Activated T-cell treated with anti-CD3 and anti-CD28 coated beads, Interleukin-2, amount 50 U/mL, for 48 hours (primary cell): ENCODE measurements at regions not wholly inside any gene's neighbourhood (a gene's known extent, or its start where the extent isn't known, plus 50 kb on each side); places are given as distances from the start of the nearest gene placed in this dataset.
"Not testable (repeated sequence)": the region's sequence is repeated elsewhere in the genome, so short reads cannot be mapped to it uniquely, and the experiment has no call there.

Source experiments
- DNase-seq, 2 experiments: peaks; one replicate each; pipeline ENCODE4 v3.0.0-alpha.2; 2020

DNA sequence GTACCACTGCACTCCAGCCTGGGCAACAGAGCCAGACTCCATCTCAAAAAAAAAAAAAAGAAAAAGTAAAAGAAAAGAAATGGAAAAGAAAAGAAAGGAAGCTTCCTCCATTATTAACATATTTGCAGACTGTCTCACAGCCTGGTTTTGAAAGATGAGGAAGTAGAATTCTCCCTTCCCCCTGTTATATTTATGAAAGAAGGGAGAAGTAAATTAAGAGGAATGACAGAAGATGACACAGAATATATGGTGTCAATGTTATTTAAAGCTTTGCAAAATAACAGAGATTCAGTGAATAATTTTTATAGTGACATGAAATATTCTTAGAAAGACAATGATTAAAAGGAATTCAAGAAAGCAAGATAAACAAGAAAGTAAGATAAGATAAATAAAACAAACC is 83.7 kb upstream of the PRSS16 start:
- DNase-seq = no peak

DNA sequence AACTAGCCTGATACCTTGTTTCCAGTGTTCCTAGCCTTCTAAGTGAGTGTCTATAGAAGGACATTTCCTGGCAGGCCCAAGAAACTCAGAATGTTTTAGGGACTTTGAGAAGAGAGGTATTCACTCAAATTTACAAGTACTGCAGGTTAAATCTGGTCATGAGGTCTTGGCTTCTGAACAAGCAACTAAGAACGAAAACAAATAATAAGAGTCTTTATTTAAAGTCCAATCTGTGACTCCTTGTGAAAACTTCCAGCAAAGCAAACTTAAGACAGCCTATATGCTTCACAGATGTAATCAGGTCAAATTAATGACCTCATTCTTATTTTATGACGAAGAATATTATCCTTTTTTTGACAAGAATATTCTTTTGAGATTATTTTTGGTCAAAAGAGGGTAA is 79.4 kb upstream of the PRSS16 start:
- DNase-seq = no peak

DNA sequence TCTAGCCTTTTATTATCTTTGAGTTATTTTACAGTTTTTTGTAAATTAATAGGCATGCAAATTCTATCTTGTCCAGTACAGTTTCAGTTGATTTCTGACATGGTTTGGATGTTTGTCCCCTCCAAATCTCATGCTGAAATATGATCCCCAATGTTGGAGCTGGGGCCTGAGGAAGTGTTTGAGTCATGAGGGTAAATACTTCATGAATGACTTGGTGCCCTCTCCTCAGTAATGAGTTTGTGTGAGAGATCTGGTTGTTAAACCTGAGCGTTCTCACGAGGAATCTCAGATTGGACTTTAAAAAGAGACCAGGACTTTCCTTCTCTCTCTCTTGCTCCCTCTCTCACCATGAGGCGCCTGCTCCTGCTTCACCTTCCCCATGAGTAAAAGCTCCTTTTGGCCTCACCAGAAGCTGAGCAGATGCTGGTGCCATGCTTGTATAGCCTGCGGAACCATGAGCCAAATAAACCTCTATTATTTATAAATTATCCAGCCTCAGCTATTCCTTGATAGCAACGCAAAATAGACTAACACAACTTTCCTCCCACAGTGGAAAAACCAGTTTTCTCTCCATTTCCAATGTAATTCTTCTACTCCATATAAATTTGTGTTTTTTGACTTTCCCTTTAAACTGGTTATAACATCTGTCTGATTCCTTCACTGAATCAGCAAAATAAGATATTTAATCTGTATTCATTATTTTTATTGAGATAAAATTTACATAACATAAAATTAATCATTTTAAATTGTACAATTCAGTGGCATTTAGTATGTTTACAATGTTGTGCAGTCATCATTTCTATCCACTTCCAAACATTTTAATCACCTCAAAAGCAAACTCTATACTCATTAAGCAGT is 78.7 kb upstream of the PRSS16 start:
- no peak for DNase-seq

DNA sequence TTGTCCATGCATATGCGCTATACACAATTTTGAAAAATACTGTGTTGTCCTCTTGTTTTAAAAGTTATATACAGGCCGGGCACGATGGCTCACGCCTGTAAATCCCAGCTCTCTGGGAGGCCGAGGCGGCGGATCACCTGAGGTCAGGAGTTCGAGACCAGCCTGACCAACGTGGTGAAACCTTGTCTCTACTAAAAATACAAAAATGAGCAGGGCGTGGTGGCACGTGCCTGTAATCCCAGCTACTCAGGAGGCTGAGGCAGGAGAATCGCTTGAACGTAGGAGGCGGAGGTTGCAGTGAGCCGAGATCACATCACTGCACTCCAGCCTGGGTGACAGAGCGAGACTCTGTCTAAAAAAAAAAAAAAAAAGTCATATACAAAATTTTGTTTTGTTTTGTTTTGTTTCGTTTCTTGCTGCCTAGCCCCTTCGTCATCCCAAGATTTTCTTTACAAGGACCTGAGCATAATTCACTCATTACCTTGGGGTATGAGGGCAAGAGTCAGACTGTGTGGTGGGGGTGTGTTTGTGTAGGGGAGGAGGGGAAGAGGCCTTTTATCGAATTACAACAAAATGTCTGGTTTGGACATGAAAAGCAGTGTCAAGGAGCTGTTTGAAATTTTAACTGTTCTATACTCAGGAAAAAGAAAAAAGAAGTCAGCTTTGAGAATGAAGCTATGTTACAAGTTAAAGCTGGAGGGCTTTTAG is 74.8 kb upstream of the PRSS16 start:
- DNase-seq = not testable (repeated sequence)

DNA sequence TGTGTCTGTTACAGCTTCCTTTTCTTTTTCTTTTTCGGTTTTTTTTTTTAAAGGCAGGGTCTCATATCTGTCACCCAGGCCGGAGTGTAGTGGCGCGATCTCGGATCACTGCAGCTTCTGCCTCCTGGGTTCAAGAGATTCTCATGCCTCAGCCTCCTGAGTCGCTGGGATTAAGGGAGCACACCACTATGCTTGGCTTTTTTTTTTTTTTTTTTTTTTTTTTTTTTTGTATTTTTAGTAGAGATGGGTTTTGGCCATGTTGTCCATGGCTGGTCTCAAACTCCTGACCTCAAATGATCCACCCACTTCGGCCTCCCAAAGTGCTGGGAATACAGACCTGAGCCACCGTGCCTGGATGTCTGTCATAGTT is 74.3 kb upstream of the PRSS16 start:
- DNase-seq = not testable (repeated sequence)

DNA sequence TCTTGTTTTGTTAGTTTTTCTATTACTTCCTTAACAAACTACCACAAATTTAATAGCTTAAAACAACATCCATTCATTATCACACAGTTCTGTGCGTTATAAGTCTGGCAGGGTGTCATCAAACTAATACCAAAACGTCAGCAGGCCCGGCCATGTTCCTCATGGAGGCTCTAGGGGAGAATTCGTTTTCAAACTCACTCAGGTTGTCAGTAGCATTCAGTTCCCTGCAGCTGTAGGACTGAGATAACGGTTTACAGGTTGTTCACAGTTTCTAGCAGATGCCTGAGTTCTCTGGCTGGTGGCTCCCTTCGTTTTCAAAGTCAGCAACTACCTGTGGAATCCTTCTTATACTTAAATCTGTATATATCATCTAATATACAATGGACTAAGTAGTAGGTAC is 72.5 kb upstream of the PRSS16 start:
- DNase-seq = no peak

DNA sequence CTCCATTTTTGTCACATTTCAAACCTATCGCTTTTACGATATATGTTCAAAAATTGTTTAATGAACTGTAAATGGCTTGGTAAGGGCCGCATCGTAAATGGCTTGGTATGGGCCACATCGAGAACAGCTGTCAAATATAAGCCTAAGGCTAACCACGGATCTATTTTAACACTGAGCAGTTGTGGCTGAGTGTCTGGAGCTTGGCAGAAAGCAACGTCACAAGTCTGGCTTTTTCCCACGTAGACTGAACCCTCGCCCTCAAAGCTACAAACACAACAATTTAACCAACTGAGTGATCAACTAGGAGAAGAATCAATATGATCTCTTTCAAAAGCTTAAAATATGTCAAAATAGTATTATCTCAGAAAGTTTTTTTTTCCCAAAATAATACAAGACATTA is 71.4 kb upstream of the PRSS16 start:
- no peak for DNase-seq

DNA sequence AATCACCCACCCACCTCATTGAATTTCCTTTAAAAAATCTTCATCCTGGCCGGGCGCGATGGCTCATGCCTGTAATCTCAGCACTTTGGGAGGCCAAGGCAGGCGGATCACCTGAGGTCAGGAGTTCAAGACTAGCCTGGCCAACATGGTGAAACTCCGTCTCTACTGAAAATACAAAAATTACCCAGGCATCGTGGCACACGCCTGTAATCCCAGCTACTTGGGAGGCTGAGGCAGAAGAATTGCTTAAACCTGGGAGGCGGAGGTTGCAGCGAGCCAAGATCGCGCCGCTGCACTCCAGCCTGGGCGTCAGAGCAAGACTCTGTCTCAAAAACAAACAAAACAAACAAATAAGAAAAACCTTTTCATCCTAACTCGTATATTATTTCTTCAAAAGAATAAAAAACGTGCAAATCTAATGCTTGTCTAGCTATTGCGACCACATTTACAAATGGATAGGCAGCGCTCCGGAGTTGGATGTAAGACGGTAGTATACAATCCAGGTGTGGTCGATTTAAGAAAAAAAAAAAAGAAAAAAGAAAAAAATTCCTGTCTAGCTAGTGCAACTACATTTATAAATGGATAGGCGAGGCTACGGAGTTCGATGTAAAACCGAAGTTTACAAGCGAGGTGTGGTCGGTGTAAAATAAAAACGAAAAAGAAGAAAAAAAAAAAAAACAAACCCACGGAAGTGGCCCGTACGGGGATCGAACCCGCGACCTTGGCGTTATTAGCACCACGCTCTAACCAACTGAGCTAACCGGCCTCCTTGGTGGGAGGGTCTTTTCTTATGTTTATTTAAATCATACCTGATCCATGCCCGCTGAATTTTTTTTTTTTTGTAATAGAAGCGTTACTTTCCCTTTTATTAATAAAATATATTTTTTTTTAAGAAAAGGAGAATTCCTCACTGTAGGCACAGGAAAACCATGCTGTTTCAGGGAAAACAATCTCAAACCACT is 70.7 kb upstream of the PRSS16 start:
- peak; percentile 76 to 78 for DNase-seq

DNA sequence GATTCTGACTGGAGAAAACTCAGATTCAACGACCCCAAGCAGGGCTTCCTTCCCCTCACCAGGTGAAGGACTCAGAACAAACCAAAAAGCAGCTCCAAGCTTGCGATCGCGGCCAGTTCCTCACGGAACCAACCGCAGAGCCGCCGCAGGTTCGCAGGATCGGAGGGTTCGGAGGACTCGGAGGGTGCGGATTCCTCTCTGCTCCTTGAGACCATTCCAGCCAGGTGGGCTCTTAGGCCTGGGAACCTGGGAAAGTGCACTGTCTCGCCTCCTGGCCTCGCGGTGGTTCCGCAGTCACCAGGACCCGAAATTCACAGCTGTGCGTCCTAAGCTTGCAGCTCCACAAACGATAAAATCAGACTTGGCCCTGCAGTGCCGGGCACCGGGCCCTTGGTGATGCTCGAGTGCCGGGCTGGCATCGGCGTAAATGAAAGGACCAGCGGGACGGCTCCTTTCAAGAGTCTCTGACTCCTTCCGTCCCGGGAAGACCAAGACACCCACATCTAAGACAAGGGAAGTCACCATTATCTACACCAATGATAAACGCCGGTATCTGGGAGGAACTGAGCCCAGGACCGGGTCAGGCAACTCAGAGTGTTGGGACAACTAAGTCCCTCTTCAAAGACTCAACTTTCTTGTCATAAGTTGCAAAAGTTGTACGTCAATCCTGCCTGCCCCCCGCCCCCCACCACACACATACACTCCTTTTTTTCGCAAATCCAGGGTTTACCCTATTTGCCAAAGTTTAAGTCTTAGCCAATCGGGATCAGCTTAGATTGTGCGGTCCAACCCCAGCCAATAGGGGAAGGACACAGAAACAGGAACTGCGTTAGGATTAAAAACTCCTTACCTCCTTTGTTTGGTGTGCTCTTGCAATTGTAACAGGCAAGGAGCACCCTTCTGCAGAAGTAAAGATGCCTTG is 69.8 kb upstream of the PRSS16 start:
- DNase-seq = peak; percentile 84 to 85

DNA sequence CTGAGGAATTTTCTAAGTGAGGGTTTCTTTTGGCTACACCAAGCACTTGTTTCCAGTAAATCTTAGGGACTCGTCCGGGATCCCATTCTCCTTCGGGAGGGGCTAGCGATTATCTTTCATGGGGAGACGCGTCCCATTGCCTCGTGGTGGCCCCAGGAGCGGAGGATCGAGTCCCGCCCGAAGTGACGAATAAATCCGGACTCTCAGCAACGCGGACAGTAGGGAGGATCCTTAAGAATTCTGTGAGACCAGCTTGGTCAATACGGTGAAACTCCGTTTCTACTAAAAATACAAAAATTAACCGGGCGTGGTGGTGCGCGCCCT is 69.1 kb upstream of the PRSS16 start:
- peak; percentile 49 to 51 for DNase-seq

DNA sequence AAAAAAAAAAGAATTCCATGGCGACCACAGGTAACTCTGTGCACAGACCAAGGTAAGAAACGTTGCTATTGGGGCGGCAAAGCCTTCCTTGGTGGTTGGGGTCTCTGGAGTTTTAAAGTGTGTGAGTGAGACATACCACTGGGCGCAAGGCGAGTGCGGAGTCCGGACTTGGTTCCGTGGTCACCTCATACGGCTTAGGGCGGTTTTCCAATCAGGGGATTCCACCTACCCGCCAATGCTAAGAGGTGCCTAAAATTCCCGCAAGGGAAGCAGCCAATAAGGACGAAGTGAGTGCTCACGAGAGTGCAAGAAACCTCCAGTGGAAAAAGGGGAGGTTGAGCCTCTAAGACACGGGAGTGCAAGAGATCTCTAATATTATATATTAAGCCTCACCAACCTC is 68.6 kb upstream of the PRSS16 start:
- DNase-seq = no peak

DNA sequence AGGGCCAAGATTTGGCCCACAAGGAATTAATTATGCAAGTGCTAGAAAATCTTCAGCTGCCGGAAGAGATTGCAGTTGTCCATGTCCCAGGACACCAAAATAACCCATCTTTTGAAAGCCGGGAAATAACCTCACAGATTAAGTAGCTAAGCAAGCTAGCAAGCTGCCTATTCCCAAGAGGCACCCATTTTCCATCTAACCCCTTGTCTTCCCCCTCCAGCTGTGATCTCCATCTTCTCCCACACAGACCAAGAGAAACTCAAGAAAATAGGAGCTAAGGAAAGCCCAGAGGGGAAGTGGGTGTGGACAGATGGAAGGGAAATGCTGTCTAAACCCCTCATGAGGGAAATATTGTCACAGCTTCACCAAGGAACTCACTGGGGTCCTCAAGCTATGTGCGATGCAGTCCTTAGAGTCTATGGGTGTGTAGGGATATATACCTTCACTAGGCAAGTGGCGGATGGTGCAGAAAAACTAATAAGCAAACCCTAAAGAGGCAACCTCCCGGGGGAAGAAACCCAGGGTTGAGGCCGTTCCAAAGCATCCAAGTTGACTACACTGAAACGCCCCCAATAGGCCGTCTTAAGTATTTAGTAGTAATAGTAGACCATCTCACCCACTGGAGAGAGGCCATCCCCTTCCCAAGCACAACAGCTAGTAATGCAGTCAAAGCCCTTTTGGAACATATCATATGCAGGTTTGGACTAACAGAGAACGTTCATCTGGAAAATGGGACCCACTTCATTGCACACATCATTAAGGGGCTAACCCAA is 64.3 kb upstream of the PRSS16 start:
- DNase-seq = no peak

DNA sequence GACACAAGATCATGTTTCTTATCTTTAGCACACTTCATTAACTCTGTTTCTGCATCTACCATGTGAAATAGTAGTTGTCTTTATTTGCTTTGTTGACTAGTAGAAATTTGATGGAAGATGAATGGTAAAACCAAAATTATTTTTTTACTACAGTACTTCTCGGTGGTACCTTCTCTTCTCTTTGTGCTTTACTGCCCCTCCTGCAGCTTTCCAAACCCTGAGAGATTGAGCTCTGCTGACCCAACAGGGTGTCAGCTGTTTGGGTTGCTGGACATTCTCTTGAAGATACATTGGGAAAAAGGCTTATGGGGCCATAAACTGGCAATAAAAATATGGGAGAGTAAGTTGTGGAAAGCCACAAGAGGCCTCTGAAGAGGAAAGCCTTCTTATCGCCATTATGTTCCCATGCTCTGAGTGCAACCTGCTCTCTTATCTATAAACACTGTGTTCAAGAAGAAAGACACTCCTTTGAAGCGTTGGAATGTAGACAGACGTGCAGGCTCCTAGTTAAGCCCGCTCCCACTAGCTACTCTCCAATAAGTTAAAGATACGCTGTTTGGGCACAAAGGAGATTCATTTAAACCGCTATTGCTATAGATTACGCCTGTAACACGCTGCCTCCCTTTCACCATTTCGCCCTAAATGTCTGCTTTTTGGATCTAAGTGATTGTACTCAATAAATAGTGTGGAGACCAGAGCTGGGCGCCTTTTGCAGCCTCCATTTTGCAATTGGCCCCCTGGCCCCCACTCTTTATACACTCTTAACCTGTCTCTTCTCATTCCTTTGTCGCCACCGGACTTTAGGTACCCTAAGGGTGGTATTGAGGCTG is 60.1 kb upstream of the PRSS16 start:
- DNase-seq = no peak

DNA sequence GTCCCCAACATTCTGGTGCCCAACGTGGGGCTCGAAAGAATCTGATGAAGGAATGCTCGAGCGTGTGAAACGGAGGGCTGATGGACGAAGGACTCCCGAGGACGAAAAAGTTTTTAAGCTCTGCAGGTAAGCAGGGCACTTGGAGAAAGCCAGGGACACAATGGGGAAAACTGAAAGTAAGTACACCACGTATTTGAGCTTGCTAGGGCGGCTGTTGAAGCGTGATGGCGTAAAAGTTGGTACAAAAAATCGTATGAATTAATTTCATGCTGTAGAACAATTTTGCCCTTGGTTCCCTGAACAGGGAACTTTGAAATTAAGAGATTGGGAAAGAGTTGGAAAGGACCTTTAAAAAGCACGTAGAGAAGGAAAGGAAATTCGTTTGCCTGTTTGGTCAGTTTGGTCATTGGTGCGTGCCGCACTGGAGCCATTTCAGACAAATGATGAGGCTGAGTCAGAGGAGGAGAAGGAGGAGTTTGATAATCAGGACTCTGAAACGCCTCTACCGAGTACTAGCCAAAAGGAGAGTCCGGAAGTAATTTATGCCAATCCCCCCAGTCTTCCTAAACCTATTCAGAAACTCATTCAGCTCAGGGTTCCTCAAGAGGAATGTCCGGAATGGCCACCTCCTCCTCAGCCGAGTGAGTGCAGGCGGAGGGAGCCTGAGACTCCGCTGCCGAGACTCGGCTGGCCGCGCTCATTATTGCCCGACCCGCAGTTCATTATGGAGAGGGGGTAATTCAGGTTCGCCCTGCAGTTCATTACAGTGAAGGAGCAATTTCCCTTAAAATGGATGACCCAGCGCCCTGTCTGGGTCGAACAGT is 59.2 kb upstream of the PRSS16 start:
- DNase-seq = peak; percentile 72 to 73

DNA sequence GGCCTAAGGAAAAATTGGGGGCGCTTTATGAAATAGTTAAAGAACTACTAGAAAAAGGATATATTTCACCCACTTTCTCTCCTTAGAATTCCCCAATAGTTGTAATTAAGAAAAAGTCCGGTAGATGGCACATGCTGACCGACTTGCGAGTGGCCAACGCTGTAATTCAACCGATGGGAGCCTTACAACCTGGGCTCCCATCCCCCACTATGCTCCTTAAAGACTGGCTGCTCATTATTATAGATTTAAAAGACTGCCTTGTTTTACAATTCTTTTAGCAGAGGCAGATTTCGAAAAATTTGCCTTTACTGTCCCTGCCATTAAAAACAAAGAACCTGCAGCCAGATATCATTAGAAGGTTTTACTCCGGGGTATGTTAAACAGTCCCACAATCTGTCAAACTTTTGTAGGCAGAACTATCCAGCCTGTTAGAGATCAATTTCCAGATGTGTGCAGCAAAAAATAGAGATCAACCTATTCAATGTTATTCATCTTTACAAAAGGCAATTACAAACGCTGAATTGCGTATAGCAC is 58.5 kb upstream of the PRSS16 start:
- no peak for DNase-seq

DNA sequence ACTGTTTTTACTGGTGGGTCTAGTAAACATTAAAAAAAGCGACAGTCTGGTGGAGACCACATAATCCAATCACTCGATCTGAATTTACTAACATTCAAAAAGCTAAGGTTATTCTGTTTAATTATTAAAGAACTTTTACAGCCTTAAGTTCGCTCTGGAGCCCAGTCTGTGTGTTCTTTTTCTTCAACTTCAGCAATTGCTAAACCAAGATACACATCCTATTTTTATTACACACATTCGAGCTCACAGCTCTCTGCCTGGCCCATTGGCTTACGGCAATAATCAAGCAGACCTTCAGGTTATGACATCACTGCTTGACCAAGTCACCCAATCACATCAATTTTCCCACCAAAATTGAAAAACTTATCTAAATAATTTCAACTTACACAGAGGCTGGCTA is 57.4 kb upstream of the PRSS16 start:
- no peak for DNase-seq

DNA sequence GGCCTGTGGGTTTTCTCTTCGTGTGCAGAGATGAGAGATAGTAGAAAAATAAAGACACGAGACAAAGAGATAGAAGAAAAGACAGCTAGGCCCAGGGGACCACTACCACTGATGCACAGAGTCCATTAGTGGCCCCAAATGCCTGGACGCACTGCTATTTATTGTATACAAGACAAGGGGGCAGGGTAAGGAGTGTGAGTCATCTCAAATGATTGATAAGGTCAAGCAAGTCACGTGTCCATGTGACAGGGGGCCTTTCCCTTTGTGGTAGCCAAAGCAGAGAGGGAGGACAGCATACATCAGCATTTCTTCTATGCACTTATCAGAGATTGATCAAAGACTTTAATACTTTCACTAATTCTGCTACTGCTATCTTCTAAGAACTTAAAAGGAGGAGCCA is 53.0 kb upstream of the PRSS16 start:
- not testable (repeated sequence) for DNase-seq

DNA sequence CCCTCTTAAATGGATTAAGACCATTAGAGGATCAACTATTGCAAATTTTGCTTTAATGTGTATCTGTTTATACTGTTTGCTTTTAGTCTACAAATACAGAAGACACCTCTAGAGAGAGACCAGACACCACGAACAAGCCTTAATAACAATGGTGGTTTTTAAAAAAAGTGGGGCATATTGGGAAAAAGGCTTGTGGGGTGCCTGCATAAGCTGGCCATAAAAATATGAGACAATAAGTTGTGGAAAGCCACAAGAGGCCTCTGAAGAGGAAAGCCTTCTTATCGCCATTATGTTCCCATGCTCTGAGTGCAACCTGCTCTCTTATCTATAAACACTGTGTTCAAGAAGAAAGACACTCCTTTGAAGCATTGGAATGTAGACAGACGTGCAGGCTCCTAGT is 52.0 kb upstream of the PRSS16 start:
- not testable (repeated sequence) for DNase-seq
